Sigmoid colon (tissue), 6 donors: ENCODE measurements at regions not wholly inside any gene's neighbourhood (a gene's known extent, or its start where the extent isn't known, plus 50 kb on each side); places are given as distances from the start of the nearest gene placed in this dataset.

Source experiments
- DNase-seq: peaks from one replicate; pipeline ENCODE4 v3.0.0-alpha.2; 2019
- H3K27ac ChIP-seq, 4 donors: fragments of 200-600 bp; sonication (generic); one replicate each; pipeline ENCODE4 v1.5.1; 2016 to 2019; ENCODE audit warnings: mild to moderate bottlenecking in 1 of 4
- H3K27me3 ChIP-seq, 3 donors: fragments of 200-600 bp; sonication (generic); one replicate each; pipeline ENCODE4 v1.5.1; 2019; ENCODE audit warnings: mild to moderate bottlenecking in 1 of 3
- H3K36me3 ChIP-seq, 4 donors: fragments of 200-600 bp; sonication (generic); one replicate each; pipeline ENCODE4 v1.5.1; 2016 to 2019
- H3K4me1 ChIP-seq, 4 donors: fragments of 200-600 bp; sonication (generic); one replicate each; pipeline ENCODE4 v1.5.1; 2017 to 2019
- H3K4me3 ChIP-seq, 4 donors: fragments of 200-600 bp; sonication (generic); one replicate each; pipeline ENCODE4 v1.5.1; 2017 to 2019; ENCODE audit warnings: mild to moderate bottlenecking in 2 of 4, moderate library complexity in 1 of 4
- H3K9me3 ChIP-seq, 4 donors: fragments of 200-600 bp in 3 of 4; sonication (generic) in 3 of 4; one replicate each; pipeline versions ENCODE4 v1.5.1 to v1.6.1; 2013 to 2019
- CTCF ChIP-seq, 4 experiments: fragments of 450-650 bp in 3 of 4; fragments of 200-600 bp in 1 of 4; IDR thresholded peaks; one replicate each; pipeline ENCODE4 v1.5.1; 2016 to 2019; ENCODE audit warnings: antibody characterized with exemption in 4 of 4, mild to moderate bottlenecking in 3 of 4, moderate library complexity in 2 of 4
- EP300 ChIP-seq, 4 donors: sonication (generic); formaldehyde crosslinking; IDR thresholded peaks; one replicate each; pipeline ENCODE4 v1.6.1; 2017; ENCODE audit warnings: antibody characterized with exemption in 4 of 4
- POLR2A ChIP-seq, 2 donors: fragments of 450-650 bp; IDR thresholded peaks; one replicate each; pipeline ENCODE4 v1.6.1; 2016; ENCODE audit warnings: antibody characterized with exemption in 2 of 2, mild to moderate bottlenecking in 2 of 2, moderate library complexity in 2 of 2
- POLR2AphosphoS5 ChIP-seq, 4 donors: sonication (generic); formaldehyde crosslinking; IDR thresholded peaks; one replicate each; pipeline ENCODE4 v1.6.1; 2017; ENCODE audit warnings: antibody characterized with exemption in 4 of 4
- WGBS, 2 donors: extraction: QIAGEN DNeasy Blood & Tissue Kit; methylation state at CpG; one replicate each; pipeline ENCODE4 v1.1.7; 2013; 5-methylcytosine and 5-hydroxymethylcytosine counted together
- intact Hi-C: fragments of 100-400 bp; cut with DNase I; formaldehyde crosslinking; loops from one replicate; pipeline ENCODE4 v1.15.1; 2023
- donor health status: healthy with polysubstance abuse.
- donor health status: healthy.

GRCh38 chr6:130507666-130508028 lies 141.8 kb downstream of the TMEM200A start:
- no peaks in the 10 kb centered on the region for H3K27me3 ChIP-seq
- no peaks in the 10 kb centered on the region for H3K9me3 ChIP-seq
- TF ChIP-seq EP300 (IDR thresholded peaks at IDR 0.05) (no peak), POLR2A (IDR thresholded peaks at IDR 0.05) (no peak), CTCF (IDR thresholded peaks at IDR 0.05) (no peak), POLR2AphosphoS5 (IDR thresholded peaks at IDR 0.05) (no peak)
- no peak overlapping the region for H3K4me3 ChIP-seq
- H3K4me1 ChIP-seq, result no peaks in the 10 kb centered on the region
- no peak for DNase-seq
- intact Hi-C loops, result no loop called here
- H3K36me3 ChIP-seq, result no peaks in the 10 kb centered on the region
- 66 to 73% methylated on average over 4 of the region's 4 CpGs for WGBS, 2 donors
- H3K27ac ChIP-seq, result no peak overlapping the region

GRCh38 chr6:130513770-130514169 lies 148.0 kb downstream of the TMEM200A start:
- H3K27me3 ChIP-seq, result no peaks in the 10 kb centered on the region
- TF ChIP-seq POLR2AphosphoS5 (IDR thresholded peaks at IDR 0.05), result no peak
- no peak for TF ChIP-seq CTCF (IDR thresholded peaks at IDR 0.05)
- TF ChIP-seq EP300 (IDR thresholded peaks at IDR 0.05), result no peak
- TF ChIP-seq POLR2A (IDR thresholded peaks at IDR 0.05), result no peak
- no peak overlapping the region for H3K27ac ChIP-seq
- no peaks in the 10 kb centered on the region for H3K36me3 ChIP-seq
- intact Hi-C loops, result no loop called here
- H3K4me1 ChIP-seq, result no peaks in the 10 kb centered on the region
- no peak for DNase-seq
- no peak overlapping the region for H3K4me3 ChIP-seq
- WGBS, 2 donors, result 18 to 29% methylated on average over 3 of the region's 3 CpGs
- no peaks in the 10 kb centered on the region for H3K9me3 ChIP-seq

- intact Hi-C loops, result no loop called here
Observed at GRCh38 chr6:130514712-130515111, 148.9 kb downstream of the TMEM200A start.

GRCh38 chr6:130515306-130515705 lies 149.5 kb downstream of the TMEM200A start:
- intact Hi-C loops, result no loop called here
- DNase-seq, result no peak
- TF ChIP-seq POLR2A (IDR thresholded peaks at IDR 0.05) (no peak), CTCF (IDR thresholded peaks at IDR 0.05) (no peak), EP300 (IDR thresholded peaks at IDR 0.05) (no peak), POLR2AphosphoS5 (IDR thresholded peaks at IDR 0.05) (no peak)
- Histone ChIP-seq H3K4me1 (no peaks in the 10 kb centered on the region), H3K9me3 (no peaks in the 10 kb centered on the region), H3K27me3 (no peaks in the 10 kb centered on the region), H3K27ac (no peak overlapping the region), H3K36me3 (no peaks in the 10 kb centered on the region), H3K4me3 (no peak overlapping the region)
- WGBS, 2 donors, result 73 to 79% methylated on average over 4 of the region's 4 CpGs

More at GRCh38 chr6:130514712-130515111, 148.9 kb downstream of the TMEM200A start:
- Histone ChIP-seq H3K36me3 (no peaks in the 10 kb centered on the region), H3K27me3 (no peaks in the 10 kb centered on the region), H3K4me3 (no peak overlapping the region), H3K27ac (no peak overlapping the region), H3K4me1 (no peaks in the 10 kb centered on the region), H3K9me3 (no peaks in the 10 kb centered on the region)
- no peak for DNase-seq
- 83 to 88% methylated on average over 3 of the region's 3 CpGs for WGBS, 2 donors
- TF ChIP-seq POLR2AphosphoS5 (IDR thresholded peaks at IDR 0.05) (no peak), CTCF (IDR thresholded peaks at IDR 0.05) (no peak), POLR2A (IDR thresholded peaks at IDR 0.05) (no peak), EP300 (IDR thresholded peaks at IDR 0.05) (no peak)

GRCh38 chr6:130516604-130517003 lies 150.8 kb downstream of the TMEM200A start:
- WGBS, 2 donors, result 78 to 92% methylated on average over 4 of the region's 4 CpGs

More at GRCh38 chr6:130516604-130517003, 150.8 kb downstream of the TMEM200A start:
- Histone ChIP-seq H3K27ac (no peak overlapping the region), H3K4me3 (no peak overlapping the region), H3K36me3 (no peaks in the 10 kb centered on the region), H3K4me1 (no peaks in the 10 kb centered on the region), H3K9me3 (no peaks in the 10 kb centered on the region), H3K27me3 (no peaks in the 10 kb centered on the region)
- TF ChIP-seq POLR2A (IDR thresholded peaks at IDR 0.05) (no peak), CTCF (IDR thresholded peaks at IDR 0.05) (no peak), EP300 (IDR thresholded peaks at IDR 0.05) (no peak), POLR2AphosphoS5 (IDR thresholded peaks at IDR 0.05) (no peak)
- intact Hi-C loops, result no loop called here
- DNase-seq, result no peak
